Caco-2 (cell line): ENCODE measurements at regions not wholly inside any gene's neighbourhood (a gene's known extent, or its start where the extent isn't known, plus 50 kb on each side); places are given as distances from the start of the nearest gene placed in this dataset.

Experiments used
- BruUV-seq: library from RNA; stranded (reverse); fragments of 400-500 nt; replicated peaks from 2 replicates; lab custom pipeline; 2021; lab: Mats Ljungman, UMichigan
- CTCF ChIA-PET: fragments of 300-600 bp; sonication (Branson Sonifier 250); formaldehyde crosslinking; loops from one replicate; lab custom pipeline; 2022; ENCODE audit warnings: antibody characterized with exemption; lab: Charles Lee
- POLR2A ChIA-PET: fragments of 300-600 bp; sonication (Branson Sonifier 250); formaldehyde crosslinking; loops from one replicate; lab custom pipeline; 2022; ENCODE audit warnings: antibody characterized with exemption; lab: Charles Lee
- DNase-seq, 2 experiments: peaks; one replicate each; pipeline versions ENCODE4 v3.0.0 to v3.0.0-alpha.2; 2020 to 2022
- H3K27me3 ChIP-seq: replicated peaks from 2 replicates; pipeline ENCODE4 v1.6.0; 2011; ENCODE audit warnings: low read length; ENCODE audit not compliant: control insufficient read depth, insufficient read depth
- H3K36me3 ChIP-seq: 2 replicates; pipeline ENCODE4 v1.5.1; 2011; ENCODE audit warnings: low read length; ENCODE audit not compliant: control insufficient read depth, insufficient read depth
- H3K4me1 ChIP-seq: fragments of 250-450 bp; sonication (Bioruptor Pico); 2 replicates; pipeline ENCODE4 v1.5.1; 2020; ENCODE audit warnings: mild to moderate bottlenecking
- H3K4me3 ChIP-seq: 2 replicates; pipeline ENCODE4 v1.5.1; 2011; ENCODE audit warnings: low read depth, mild to moderate bottlenecking, control low read depth, low read length
- H3K9me3 ChIP-seq: fragments of 250-450 bp; sonication (Bioruptor Pico); 2 replicates; pipeline ENCODE4 v1.5.1; 2020; ENCODE audit warnings: mild to moderate bottlenecking, moderate library complexity
- H3K27ac Mint-ChIP-seq: one replicate; pipeline ENCODE4 v1.8.0; 2022; ENCODE audit warnings: mixed read lengths; ENCODE audit not compliant: unreplicated experiment
- H3K27me3 Mint-ChIP-seq: one replicate; pipeline ENCODE4 v1.8.0; 2022; ENCODE audit warnings: mixed read lengths; ENCODE audit not compliant: insufficient read depth, unreplicated experiment
- H3K36me3 Mint-ChIP-seq: one replicate; pipeline ENCODE4 v1.8.0; 2022; ENCODE audit warnings: mild to moderate bottlenecking, mixed read lengths; ENCODE audit not compliant: insufficient read depth, unreplicated experiment
- H3K4me1 Mint-ChIP-seq: one replicate; pipeline ENCODE4 v1.8.0; 2022; ENCODE audit warnings: low read depth, mixed read lengths; ENCODE audit not compliant: unreplicated experiment
- H3K4me3 Mint-ChIP-seq: one replicate; pipeline ENCODE4 v1.8.0; 2022; ENCODE audit warnings: mild to moderate bottlenecking, moderate library complexity, mixed read lengths; ENCODE audit not compliant: unreplicated experiment
- H3K9me3 Mint-ChIP-seq: one replicate; pipeline ENCODE4 v1.8.0; 2022; ENCODE audit warnings: mixed read lengths; ENCODE audit not compliant: unreplicated experiment
- CTCF ChIP-seq, 2 experiments: fragments of 200-600 bp in 1 of 2; IDR thresholded peaks; 1 replicate in 1 of 2; 2 replicates in 1 of 2; pipeline versions ENCODE4 v1.5.1 to v1.8.0; 2011 to 2022; ENCODE audit warnings: antibody characterized with exemption in 1 of 2, control low read depth in 1 of 2, inconsistent platforms in 1 of 2, low read depth in 1 of 2, low read length in 1 of 2, mild to moderate bottlenecking in 1 of 2, moderate library complexity in 1 of 2; ENCODE audit not compliant: insufficient read depth in 1 of 2, severe bottlenecking in 1 of 2, unreplicated experiment in 1 of 2
- intact Hi-C: fragments of 100-400 bp; cut with micrococcal nuclease; formaldehyde crosslinking; loops from one replicate; pipeline ENCODE4 v1.10.0; 2022; ENCODE audit not compliant: unreplicated experiment

GRCh38 chr2:84373391-84373790 is 85.7 kb downstream of the SUCLG1 start:
- Mint-ChIP-seq H3K4me3 (no peak overlapping the region), H3K4me1 (no peaks in the 10 kb centered on the region), H3K27ac (no peak overlapping the region), H3K9me3 (no peaks in the 10 kb centered on the region), H3K36me3 (no peaks in the 10 kb centered on the region), H3K27me3 (peaks cover 3% of the 10 kb centered on the region)
- BruUV-seq, result no TSS peak
- DNase-seq, result no peak
- TF ChIP-seq CTCF (IDR thresholded peaks at IDR 0.05; ENCODE audit: insufficient read depth in 1 of 2, low read depth in 1 of 2, low read length in 1 of 2, severe bottlenecking in 1 of 2, unreplicated experiment in 1 of 2), result no peak
- H3K4me1 ChIP-seq, result no peaks in the 10 kb centered on the region
- H3K27me3 ChIP-seq, result no peaks in the 10 kb centered on the region
- no peak overlapping the region for H3K4me3 ChIP-seq
- intact Hi-C loops, result no loop called here
- H3K36me3 ChIP-seq, result no peaks in the 10 kb centered on the region
- ChIA-PET POLR2A (no interaction called here), CTCF (no interaction called here)
- no peaks in the 10 kb centered on the region for H3K9me3 ChIP-seq

- ChIA-PET POLR2A (no interaction called here), CTCF (no interaction called here)
- no peak overlapping the region for H3K27ac Mint-ChIP-seq
- Histone ChIP-seq H3K27me3 (no peaks in the 10 kb centered on the region), H3K9me3 (peaks cover 9% of the 10 kb centered on the region; the same call in 1 of the 2 replicates), H3K4me3 (no peak overlapping the region), H3K4me1 (no peaks in the 10 kb centered on the region), H3K36me3 (no peaks in the 10 kb centered on the region)
- H3K27me3 Mint-ChIP-seq, result peaks cover 9% of the 10 kb centered on the region
- TF ChIP-seq CTCF (IDR thresholded peaks at IDR 0.05; ENCODE audit: insufficient read depth in 1 of 2, low read depth in 1 of 2, low read length in 1 of 2, severe bottlenecking in 1 of 2, unreplicated experiment in 1 of 2), result no peak
- H3K36me3 Mint-ChIP-seq, result no peaks in the 10 kb centered on the region
- intact Hi-C loops, result no loop called here
- no peaks in the 10 kb centered on the region for H3K4me1 Mint-ChIP-seq
- no peak overlapping the region for H3K4me3 Mint-ChIP-seq
- no TSS peak for BruUV-seq
- no peak for DNase-seq
- H3K9me3 Mint-ChIP-seq, result no peaks in the 10 kb centered on the region
These were observed 96.5 kb downstream of the SUCLG1 start for GRCh38 chr2:84362541-84362940.

DNA sequence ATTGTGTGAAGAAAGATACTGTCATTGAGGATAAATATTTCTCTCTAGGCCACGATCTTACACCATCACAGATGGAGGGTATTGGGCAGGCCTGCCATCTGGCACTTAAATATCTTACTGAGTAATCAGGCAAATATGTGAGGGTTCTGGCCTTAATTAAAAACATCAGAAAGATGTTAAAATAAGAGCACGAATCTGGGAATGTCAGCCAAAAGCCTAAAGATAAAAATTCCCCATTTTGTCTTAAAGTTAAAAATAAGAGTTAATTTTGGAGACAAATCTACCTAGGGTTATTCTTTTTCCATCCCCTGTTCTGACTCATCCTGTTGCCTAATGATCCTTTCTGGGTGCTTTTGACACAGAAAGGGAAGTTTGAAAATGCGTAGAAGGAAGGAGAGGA is 121.0 kb downstream of the SUCLG1 start:
- no TSS peak for BruUV-seq
- H3K36me3 Mint-ChIP-seq, result no peaks in the 10 kb centered on the region
- no peak for DNase-seq
- intact Hi-C loops, result no loop called here
- CTCF ChIA-PET, result no interaction called here
- no peaks in the 10 kb centered on the region for H3K27me3 Mint-ChIP-seq
- no peak overlapping the region for H3K4me3 Mint-ChIP-seq
- H3K9me3 Mint-ChIP-seq, result no peaks in the 10 kb centered on the region
- no peaks in the 10 kb centered on the region for H3K9me3 ChIP-seq
- H3K4me1 Mint-ChIP-seq, result no peaks in the 10 kb centered on the region
- H3K27me3 ChIP-seq, result no peaks in the 10 kb centered on the region
- H3K4me3 ChIP-seq, result no peak overlapping the region
- no peaks in the 10 kb centered on the region for H3K36me3 ChIP-seq
- H3K27ac Mint-ChIP-seq, result no peak overlapping the region
- POLR2A ChIA-PET, result no interaction called here
- no peak for TF ChIP-seq CTCF (IDR thresholded peaks at IDR 0.05; ENCODE audit: insufficient read depth in 1 of 2, low read depth in 1 of 2, low read length in 1 of 2, severe bottlenecking in 1 of 2, unreplicated experiment in 1 of 2)
- H3K4me1 ChIP-seq, result no peaks in the 10 kb centered on the region
